ENCODE measurements at regions not wholly inside any gene's neighbourhood (a gene's known extent, or its start where the extent isn't known, plus 50 kb on each side); places are given as distances from the start of the nearest gene placed in this dataset.

- no peak for DNase-seq (ENCODE audit: low spot score)
Observed at GRCh38 chr6:23228439-23229024, 659.2 kb downstream of the HDGFL1 start.

- DNase-seq (ENCODE audit: low spot score) = no peak
Observed at GRCh38 chr6:23243854-23244253, 674.5 kb downstream of the HDGFL1 start.

GRCh38 chr6:23244300-23244699, 674.9 kb downstream of the HDGFL1 start:
- no peak for DNase-seq (ENCODE audit: low spot score)

- no peak for DNase-seq (ENCODE audit: low spot score)
Observed at GRCh38 chr6:23245572-23245971, 676.2 kb downstream of the HDGFL1 start.

- no peak for DNase-seq (ENCODE audit: low spot score)
Observed at GRCh38 chr6:23246896-23247295, 677.5 kb downstream of the HDGFL1 start.

GRCh38 chr6:23250556-23250955, 681.2 kb downstream of the HDGFL1 start:
- no peak for DNase-seq (ENCODE audit: low spot score)

GRCh38 chr6:23262864-23263263, 693.5 kb downstream of the HDGFL1 start:
- no peak for DNase-seq (ENCODE audit: low spot score)

GRCh38 chr6:23265270-23265669, 695.9 kb downstream of the HDGFL1 start:
- DNase-seq (ENCODE audit: low spot score) = no peak

GRCh38 chr6:23266536-23266935, 697.2 kb downstream of the HDGFL1 start:
- no peak for DNase-seq (ENCODE audit: low spot score)

- DNase-seq (ENCODE audit: low spot score) = no peak
Observed at GRCh38 chr6:23267651-23268050, 698.3 kb downstream of the HDGFL1 start.

GRCh38 chr6:23268348-23268747, 699.0 kb downstream of the HDGFL1 start:
- DNase-seq (ENCODE audit: low spot score) = no peak

- no peak for DNase-seq (ENCODE audit: low spot score)
Observed at GRCh38 chr6:23269436-23269835, 700.1 kb downstream of the HDGFL1 start.

- no peak for DNase-seq (ENCODE audit: low spot score)
Observed at GRCh38 chr6:23272536-23272935, 703.2 kb downstream of the HDGFL1 start.

- no peak for DNase-seq (ENCODE audit: low spot score)
Observed at GRCh38 chr6:23277521-23278179, 708.3 kb downstream of the HDGFL1 start.

GRCh38 chr6:23278180-23278532, 708.8 kb downstream of the HDGFL1 start:
- no peak for DNase-seq (ENCODE audit: low spot score)

- DNase-seq (ENCODE audit: low spot score) = no peak
Observed at GRCh38 chr6:23280437-23280836, 711.1 kb downstream of the HDGFL1 start.

GRCh38 chr6:23282252-23283021, 713.1 kb downstream of the HDGFL1 start:
- no peak for DNase-seq (ENCODE audit: low spot score)

- no peak for DNase-seq (ENCODE audit: low spot score)
Observed at GRCh38 chr6:23293653-23294052, 724.3 kb downstream of the HDGFL1 start.

GRCh38 chr6:23301556-23301955, 732.2 kb downstream of the HDGFL1 start:
- no peak for DNase-seq (ENCODE audit: low spot score)

GRCh38 chr6:23302514-23302913, 733.1 kb downstream of the HDGFL1 start:
- no peak for DNase-seq (ENCODE audit: low spot score)

GRCh38 chr6:23305325-23305943, 736.1 kb downstream of the HDGFL1 start:
- DNase-seq (ENCODE audit: low spot score) = no peak

GRCh38 chr6:23306251-23306950, 737.0 kb downstream of the HDGFL1 start:
- DNase-seq (ENCODE audit: low spot score) = no peak

All from hematopoietic multipotent progenitor cell treated with erythropoietin and hydrocortisone succinate and interleukin-3 and kit ligand, for 15 days (in vitro differentiated cells).